GM12873 (cell line): ENCODE measurements at regions not wholly inside any gene's neighbourhood (a gene's known extent, or its start where the extent isn't known, plus 50 kb on each side); places are given as distances from the start of the nearest gene placed in this dataset.

Source experiments
- CTCF ChIP-seq: IDR thresholded peaks from 2 replicates; pipeline ENCODE4 v1.5.1; 2012; ENCODE audit warnings: low read depth, mild to moderate bottlenecking, moderate library complexity, low read length, control low read depth; ENCODE audit not compliant: insufficient read depth; ENCODE audit errors: missing control alignments

GRCh38 chr1:98005326-98006010 is 84.6 kb upstream of the DPYD start:
- TF ChIP-seq CTCF, result no peak

GRCh38 chr1:98003442-98003841 is 82.6 kb upstream of the DPYD start:
- TF ChIP-seq CTCF, result no peak

GRCh38 chr1:98002288-98002687 is 81.5 kb upstream of the DPYD start:
- TF ChIP-seq CTCF, result no peak

GRCh38 chr1:98001764-98002163 is 80.9 kb upstream of the DPYD start:
- TF ChIP-seq CTCF, result no peak

- TF ChIP-seq CTCF, result no peak
Measured at GRCh38 chr1:97999320-97999719, 78.5 kb upstream of the DPYD start.

- no peak for TF ChIP-seq CTCF
Measured at GRCh38 chr1:97996880-97997279, 76.0 kb upstream of the DPYD start.

- no peak for TF ChIP-seq CTCF
Measured at GRCh38 chr1:97989094-97989680, 68.4 kb upstream of the DPYD start.
